ENCODE measurements at regions not wholly inside any gene's neighbourhood (a gene's known extent, or its start where the extent isn't known, plus 50 kb on each side); places are given as distances from the start of the nearest gene placed in this dataset.

DNA sequence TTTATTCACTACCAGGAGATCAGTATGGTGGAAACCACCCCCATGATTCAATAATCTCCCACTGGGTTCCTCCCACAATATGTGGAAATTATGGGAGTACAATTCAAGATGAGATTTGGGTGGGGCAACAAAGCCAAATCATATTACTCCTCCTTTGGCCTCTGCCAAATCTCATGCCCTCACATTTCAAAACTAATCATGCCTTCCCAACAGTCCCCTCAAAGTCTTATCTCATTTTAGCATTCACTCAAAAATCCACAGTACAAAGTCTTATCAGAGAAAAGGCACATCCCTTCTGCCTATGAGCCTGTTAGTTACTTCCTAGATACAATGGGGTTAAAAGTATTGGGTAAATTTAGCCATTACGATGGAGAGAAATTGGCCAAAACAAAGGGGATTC, 989.5 kb upstream of the CNTNAP5 start:
- H3K23ac ChIP-seq (ENCODE audit: insufficient read length) = no peak overlapping the region
- H4K20me1 ChIP-seq (replicated peaks in 1 of 2; ENCODE audit: control insufficient read depth in 1 of 2, insufficient read depth in 2 of 2, low read length in 2 of 2) = no peaks in the 10 kb centered on the region
- H3K27ac ChIP-seq (ENCODE audit: low read depth, low read length) = no peak overlapping the region
- H3K4me3 ChIP-seq (ENCODE audit: extremely low read depth in 1 of 4, insufficient read depth in 2 of 4, low read depth in 3 of 4, low read length in 4 of 4) = no peak overlapping the region
- H2BK15ac ChIP-seq (ENCODE audit: low read length) = no peak overlapping the region
- no peak overlapping the region for H2BK20ac ChIP-seq (ENCODE audit: low read length)
- H3K4ac ChIP-seq (replicated peaks; ENCODE audit: insufficient read length, low read depth, low read length) = no peak overlapping the region
- H3K79me1 ChIP-seq (ENCODE audit: low read depth, low read length) = no peaks in the 10 kb centered on the region
- no peak overlapping the region for H3K56ac ChIP-seq (replicated peaks; ENCODE audit: insufficient read length, low read depth, low read length)
- no peaks in the 10 kb centered on the region for H3K36me3 ChIP-seq (ENCODE audit: control insufficient read depth in 2 of 4, insufficient read depth in 4 of 4, low read length in 3 of 4)
- no peak overlapping the region for H2BK5ac ChIP-seq (ENCODE audit: low read depth, low read length)
- no peak overlapping the region for H2BK12ac ChIP-seq (ENCODE audit: low read depth, low read length)
- CTCF ChIA-PET (ENCODE audit: partially characterized antibody) = no interaction called here
- H3K18ac ChIP-seq (ENCODE audit: extremely low read depth, low read length) = no peak overlapping the region
- no peak overlapping the region for H4K91ac ChIP-seq (replicated peaks; ENCODE audit: insufficient read length, low read length)
- peaks cover 0 to 6% of the 10 kb centered on the region in 2 experiments; a peak in 3 of 4 replicates for H3K9me3 ChIP-seq (ENCODE audit: insufficient read depth in 2 of 2, low read depth in 1 of 2, low read length in 1 of 2)
- H3K27me3 ChIP-seq (replicated peaks in 1 of 4; ENCODE audit: control insufficient read depth in 3 of 4, extremely low read depth in 1 of 4, insufficient read depth in 3 of 4, low read length in 3 of 4) = no peaks in the 10 kb centered on the region
- TF ChIP-seq CEBPB (IDR thresholded peaks at IDR 0.05; ENCODE audit: low read depth, low read length) = no peak
- TF ChIP-seq RAD21 (IDR thresholded peaks at IDR 0.05 in 1 of 2, conservative IDR thresholded peaks at IDR 0.05 in 1 of 2; ENCODE audit: low read depth in 2 of 2, low read length in 2 of 2) = no peak
- TF ChIP-seq BACH1 (IDR thresholded peaks at IDR 0.05; ENCODE audit: low read length) = no peak
- no peak for TF ChIP-seq PHF8 (conservative IDR thresholded peaks at IDR 0.05; ENCODE audit: low read depth, low read length)
- no peak for TF ChIP-seq CHD2 (IDR thresholded peaks at IDR 0.05; ENCODE audit: low read length)
- no peak for TF ChIP-seq EP300 (IDR thresholded peaks at IDR 0.05; ENCODE audit: borderline replicate concordance in 1 of 2, low read depth in 2 of 2, low read length in 2 of 2)
- no peak for TF ChIP-seq TBP (IDR thresholded peaks at IDR 0.05; ENCODE audit: low read depth, low read length)
- TF ChIP-seq SIX5 (IDR thresholded peaks at IDR 0.05; ENCODE audit: low read depth, low read length) = no peak
- TF ChIP-seq, protein P1, sequence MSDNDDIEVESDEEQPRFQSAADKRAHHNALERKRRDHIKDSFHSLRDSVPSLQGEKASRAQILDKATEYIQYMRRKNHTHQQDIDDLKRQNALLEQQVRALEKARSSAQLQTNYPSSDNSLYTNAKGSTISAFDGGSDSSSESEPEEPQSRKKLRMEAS (IDR thresholded peaks at IDR 0.05) = no peak
- TF ChIP-seq SIRT6 (IDR thresholded peaks at IDR 0.05; ENCODE audit: low read length) = no peak
- TF ChIP-seq POLR2AphosphoS5 (IDR thresholded peaks at IDR 0.05; ENCODE audit: low read depth, low read length) = no peak
- TF ChIP-seq ZNF274 (IDR thresholded peaks at IDR 0.05; ENCODE audit: borderline replicate concordance, extremely low read depth, low read length) = no peak
- TF ChIP-seq, protein P2, sequence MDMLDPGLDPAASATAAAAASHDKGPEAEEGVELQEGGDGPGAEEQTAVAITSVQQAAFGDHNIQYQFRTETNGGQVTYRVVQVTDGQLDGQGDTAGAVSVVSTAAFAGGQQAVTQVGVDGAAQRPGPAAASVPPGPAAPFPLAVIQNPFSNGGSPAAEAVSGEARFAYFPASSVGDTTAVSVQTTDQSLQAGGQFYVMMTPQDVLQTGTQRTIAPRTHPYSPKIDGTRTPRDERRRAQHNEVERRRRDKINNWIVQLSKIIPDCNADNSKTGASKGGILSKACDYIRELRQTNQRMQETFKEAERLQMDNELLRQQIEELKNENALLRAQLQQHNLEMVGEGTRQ (IDR thresholded peaks at IDR 0.05; ENCODE audit: low read length) = no peak
- no peak for TF ChIP-seq CTBP2 (IDR thresholded peaks at IDR 0.05; ENCODE audit: borderline replicate concordance, insufficient read depth, insufficient read length, low read length)
- no peak for TF ChIP-seq CHD1 (IDR thresholded peaks at IDR 0.05; ENCODE audit: low read depth, low read length)
- H4K5ac ChIP-seq (ENCODE audit: insufficient read length, low read depth, low read length) = no peak overlapping the region
- no peaks in the 10 kb centered on the region for H3K4me1 ChIP-seq (replicated peaks in 1 of 4; ENCODE audit: control insufficient read depth in 3 of 4, insufficient read depth in 4 of 4, low read length in 3 of 4)
- H3K14ac ChIP-seq (ENCODE audit: insufficient read length) = no peak overlapping the region
- DNase-seq (ENCODE audit: low read depth in 1 of 2, low spot score in 2 of 2) (no peak), FAIRE-seq (no peak)
- no peak overlapping the region for H3K9ac ChIP-seq (replicated peaks in 1 of 4; ENCODE audit: extremely low read depth in 1 of 4, low read depth in 3 of 4, low read length in 3 of 4)
- no peak overlapping the region for H2BK120ac ChIP-seq (replicated peaks; ENCODE audit: low read depth, low read length)
- no peak overlapping the region for H2AK5ac ChIP-seq (ENCODE audit: low read depth, low read length)
- 90% methylated on average over 1 of the region's 1 CpG; no CpG with 5 or more reads in 1 of the 2 experiments for WGBS, 2 experiments (ENCODE audit: extremely low coverage in 1 of 2, insufficient coverage in 1 of 2, insufficient read length in 1 of 2, insufficient replicate concordance in 2 of 2, low coverage in 1 of 2, low lambda C conversion rate in 2 of 2, missing lambda C conversion rate in 1 of 2)
- POLR2A ChIA-PET (ENCODE audit: partially characterized antibody) = no interaction called here
- no peak overlapping the region for H2AFZ ChIP-seq (ENCODE audit: low read length)
- H3K23me2 ChIP-seq (ENCODE audit: low read depth, low read length) = no peaks in the 10 kb centered on the region
- no peaks in the 10 kb centered on the region for H3K79me2 ChIP-seq (ENCODE audit: control insufficient read depth in 1 of 2, insufficient read depth in 2 of 2, low read length in 2 of 2)
- H3K4me2 ChIP-seq (ENCODE audit: insufficient read depth in 1 of 2, low read depth in 2 of 2, low read length in 2 of 2) = no peak overlapping the region
- H4K8ac ChIP-seq (ENCODE audit: extremely low read depth, insufficient read depth, low read length) = no peak overlapping the region
